CD4-positive, alpha-beta memory T cell (primary cell): ENCODE measurements at regions not wholly inside any gene's neighbourhood (a gene's known extent, or its start where the extent isn't known, plus 50 kb on each side); places are given as distances from the start of the nearest gene placed in this dataset.
A peak's percentile ranks its signal among the peaks of the same experiment; 100 is the strongest.

Source experiments
- CTCF ChIA-PET: fragments of 350-600 bp; sonication (Branson Sonifier 250); formaldehyde crosslinking; loops from one replicate; lab custom pipeline; 2021; ENCODE audit warnings: inconsistent platforms; ENCODE audit not compliant: partially characterized antibody; lab: Charles Lee
- POLR2A ChIA-PET: fragments of 350-600 bp; sonication (Branson Sonifier 250); formaldehyde crosslinking; loops from one replicate; lab custom pipeline; 2021; ENCODE audit not compliant: partially characterized antibody; lab: Charles Lee
- DNase-seq, 5 donors: peaks; one replicate each; pipeline versions ENCODE4 v3.0.0 to v3.0.0-alpha.2; 2020 to 2022; ENCODE audit warnings: mixed read lengths in 1 of 5
- H3K27ac ChIP-seq: one replicate; pipeline ENCODE4 v1.7.0; 2013; ENCODE audit warnings: low read depth, low read length
- H3K27me3 ChIP-seq: 2 replicates; pipeline ENCODE4 v1.7.0; 2013; ENCODE audit warnings: mild to moderate bottlenecking, low read length, moderate library complexity; ENCODE audit not compliant: insufficient read depth
- H3K36me3 ChIP-seq: 2 replicates; pipeline ENCODE4 v1.7.0; 2013; ENCODE audit warnings: mild to moderate bottlenecking, low read length, moderate library complexity; ENCODE audit not compliant: insufficient read depth
- H3K4me1 ChIP-seq: 2 replicates; pipeline ENCODE4 v1.7.0; 2013; ENCODE audit warnings: mild to moderate bottlenecking, low read length, moderate library complexity; ENCODE audit not compliant: insufficient read depth
- H3K4me3 ChIP-seq, 2 donors: one replicate each; pipeline ENCODE4 v1.7.0; 2013; ENCODE audit warnings: low read length in 2 of 2, mild to moderate bottlenecking in 1 of 2
- H3K9me3 ChIP-seq, 2 donors: one replicate each; pipeline ENCODE4 v1.7.0; 2013; ENCODE audit warnings: low read length in 2 of 2, control low read depth in 1 of 2; ENCODE audit not compliant: control insufficient read depth in 1 of 2
- H3K27ac Mint-ChIP-seq, 7 donors: one replicate each; pipeline ENCODE4 v1.8.0; 2020 to 2021; ENCODE audit warnings: mixed read lengths in 7 of 7, mild to moderate bottlenecking in 6 of 7, inconsistent platforms in 3 of 7, moderate library complexity in 3 of 7
- H3K27me3 Mint-ChIP-seq, 2 donors: one replicate each; pipeline ENCODE4 v1.8.0; 2020 to 2021; ENCODE audit warnings: mixed read lengths in 2 of 2
- H3K36me3 Mint-ChIP-seq, 2 donors: one replicate each; pipeline ENCODE4 v1.8.0; 2020 to 2021; ENCODE audit warnings: mixed read lengths in 2 of 2, inconsistent platforms in 1 of 2, mild to moderate bottlenecking in 1 of 2
- H3K4me1 Mint-ChIP-seq, 4 donors: one replicate each; pipeline ENCODE4 v1.8.0; 2020 to 2021; ENCODE audit warnings: mixed read lengths in 4 of 4, mild to moderate bottlenecking in 1 of 4
- H3K4me3 Mint-ChIP-seq, 8 donors: one replicate each; pipeline ENCODE4 v1.8.0; 2020 to 2021; ENCODE audit warnings: mixed read lengths in 8 of 8, mild to moderate bottlenecking in 7 of 8, moderate library complexity in 6 of 8, inconsistent platforms in 3 of 8
- H3K9me3 Mint-ChIP-seq, 8 donors: one replicate each; pipeline ENCODE4 v1.8.0; 2020 to 2021; ENCODE audit warnings: mixed read lengths in 8 of 8, mild to moderate bottlenecking in 5 of 8, inconsistent platforms in 3 of 8, moderate library complexity in 1 of 8
- intact Hi-C: fragments of 100-400 bp; cut with micrococcal nuclease; formaldehyde crosslinking; loops from one replicate; pipeline ENCODE4 v1.15.1; 2023

- Mint-ChIP-seq H3K4me1 (peaks cover 22 to 69% (median 24%) of the 10 kb centered on the region in 4 donors), H3K36me3 (peaks cover 2 to 12% of the 10 kb centered on the region in 2 donors), H3K4me3 (no peak overlapping the region), H3K9me3 (peaks cover 0 to 3% (median 0%) of the 10 kb centered on the region in 8 donors), H3K27me3 (no peaks in the 10 kb centered on the region), H3K27ac (peak overlapping the region in 1 of 7 donors; percentile 44)
- H3K4me1 ChIP-seq, result no peaks in the 10 kb centered on the region
- no peak for DNase-seq
- intact Hi-C loops, result no loop called here
- H3K27me3 ChIP-seq, result no peaks in the 10 kb centered on the region
- H3K4me3 ChIP-seq, result no peak overlapping the region
- CTCF ChIA-PET, result interaction anchor here (1.3 kb wide), 1 partner anchor 23 kb away, joined by 3 read pairs; no protein-coding TSS in a partner anchor
- no peaks in the 10 kb centered on the region for H3K9me3 ChIP-seq
- no peak overlapping the region for H3K27ac ChIP-seq
- POLR2A ChIA-PET, result no interaction called here
- H3K36me3 ChIP-seq, result no peaks in the 10 kb centered on the region
Observed at GRCh38 chr10:29710128-29710527, 75.4 kb upstream of the SVIL start.

GRCh38 chr10:29709484-29710002, 74.8 kb upstream of the SVIL start:
- H3K27me3 ChIP-seq, result no peaks in the 10 kb centered on the region
- H3K4me1 ChIP-seq, result no peaks in the 10 kb centered on the region
- no peak overlapping the region for H3K27ac ChIP-seq
- no peak overlapping the region for H3K4me3 Mint-ChIP-seq
- no peak overlapping the region for H3K27ac Mint-ChIP-seq
- peaks cover 21 to 65% (median 23%) of the 10 kb centered on the region in 4 donors for H3K4me1 Mint-ChIP-seq
- intact Hi-C loops, result no loop called here
- H3K9me3 Mint-ChIP-seq, result peaks cover 0 to 3% (median 0%) of the 10 kb centered on the region in 8 donors
- POLR2A ChIA-PET, result no interaction called here
- CTCF ChIA-PET, result interaction anchor here (0.9 to 1.3 kb wide), 4 partner anchors 9 to 26 kb away, joined by 3 to 4 read pairs (median 3); no protein-coding TSS in a partner anchor
- H3K27me3 Mint-ChIP-seq, result no peaks in the 10 kb centered on the region
- no peaks in the 10 kb centered on the region for H3K9me3 ChIP-seq
- H3K36me3 ChIP-seq, result no peaks in the 10 kb centered on the region
- DNase-seq, result no peak
- H3K4me3 ChIP-seq, result no peak overlapping the region
- H3K36me3 Mint-ChIP-seq, result peaks cover 2 to 12% of the 10 kb centered on the region in 2 donors

GRCh38 chr10:29703271-29703670, 68.5 kb upstream of the SVIL start:
- peaks cover 36 to 68% (median 46%) of the 10 kb centered on the region in 4 donors for H3K4me1 Mint-ChIP-seq
- peaks cover 17% of the 10 kb centered on the region for H3K4me1 ChIP-seq
- no peaks in the 10 kb centered on the region for H3K27me3 ChIP-seq
- no peaks in the 10 kb centered on the region for H3K9me3 ChIP-seq
- H3K36me3 Mint-ChIP-seq, result peaks cover 2 to 9% of the 10 kb centered on the region in 2 donors
- POLR2A ChIA-PET, result interaction anchor here (0.7 to 2.7 kb wide), 5 partner anchors 10 to 84 kb away, joined by 3 to 15 read pairs (median 4); no protein-coding TSS in a partner anchor
- peak overlapping the region; percentile 2 to 94 (median 73) for H3K27ac Mint-ChIP-seq
- no peak overlapping the region for H3K4me3 ChIP-seq
- no peak for DNase-seq
- H3K27me3 Mint-ChIP-seq, result no peaks in the 10 kb centered on the region
- H3K36me3 ChIP-seq, result no peaks in the 10 kb centered on the region
- CTCF ChIA-PET, result interaction anchor here (1.4 to 1.6 kb wide), 2 partner anchors 10 to 45 kb away, joined by 3 to 5 read pairs; no protein-coding TSS in a partner anchor
- H3K27ac ChIP-seq, result peak overlapping the region; percentile 43
- peaks cover 0 to 5% (median 0%) of the 10 kb centered on the region in 8 donors for H3K9me3 Mint-ChIP-seq
- intact Hi-C loops, result no loop called here
- H3K4me3 Mint-ChIP-seq, result peak overlapping the region; percentile 40 to 88 (median 65)

- no peaks in the 10 kb centered on the region for H3K36me3 ChIP-seq
- POLR2A ChIA-PET, result interaction anchor here (0.7 to 2.7 kb wide), 5 partner anchors 9 to 83 kb away, joined by 3 to 15 read pairs (median 4); no protein-coding TSS in a partner anchor
- H3K4me1 ChIP-seq, result peaks cover 17% of the 10 kb centered on the region
- peak overlapping the region; percentile 58 to 94 (median 81) for H3K27ac Mint-ChIP-seq
- peaks cover 36 to 68% (median 46%) of the 10 kb centered on the region in 4 donors for H3K4me1 Mint-ChIP-seq
- DNase-seq, result peak in 3 of 5 donors; percentile 6 to 17 (median 14)
- H3K9me3 Mint-ChIP-seq, result peaks cover 0 to 5% (median 0%) of the 10 kb centered on the region in 8 donors
- peak overlapping the region; percentile 32 to 88 (median 68) for H3K4me3 Mint-ChIP-seq
- H3K36me3 Mint-ChIP-seq, result peaks cover 2 to 9% of the 10 kb centered on the region in 2 donors
- no peaks in the 10 kb centered on the region for H3K27me3 ChIP-seq
- intact Hi-C loops, result no loop called here
- no peaks in the 10 kb centered on the region for H3K27me3 Mint-ChIP-seq
- CTCF ChIA-PET, result interaction anchor here (0.8 to 1.6 kb wide), 3 partner anchors 11 to 112 kb away, joined by 3 to 5 read pairs (median 4); no protein-coding TSS in a partner anchor
- peak overlapping the region; percentile 43 for H3K27ac ChIP-seq
- no peaks in the 10 kb centered on the region for H3K9me3 ChIP-seq
- no peak overlapping the region for H3K4me3 ChIP-seq
Observed at GRCh38 chr10:29702273-29703164, 67.7 kb upstream of the SVIL start.

GRCh38 chr10:29701306-29701705, 66.5 kb upstream of the SVIL start:
- H3K36me3 Mint-ChIP-seq, result peaks cover 2 to 6% of the 10 kb centered on the region in 2 donors
- peaks cover 0 to 3% (median 0%) of the 10 kb centered on the region in 8 donors for H3K9me3 Mint-ChIP-seq
- ChIA-PET CTCF (interaction anchor here (1.5 kb wide), 1 partner anchor 8 kb away, joined by 3 read pairs; no protein-coding TSS in a partner anchor), POLR2A (interaction anchor here (2.3 kb wide), 1 partner anchor 20 kb away, joined by 15 read pairs; no protein-coding TSS in a partner anchor)
- H3K4me3 Mint-ChIP-seq, result no peak overlapping the region
- Histone ChIP-seq H3K4me3 (no peak overlapping the region), H3K9me3 (no peaks in the 10 kb centered on the region), H3K36me3 (no peaks in the 10 kb centered on the region), H3K27ac (no peak overlapping the region), H3K4me1 (peaks cover 17% of the 10 kb centered on the region), H3K27me3 (no peaks in the 10 kb centered on the region)
- no peak overlapping the region for H3K27ac Mint-ChIP-seq
- no peak for DNase-seq
- peaks cover 28 to 57% (median 37%) of the 10 kb centered on the region in 4 donors for H3K4me1 Mint-ChIP-seq
- intact Hi-C loops, result no loop called here
- no peaks in the 10 kb centered on the region for H3K27me3 Mint-ChIP-seq

- H3K27me3 Mint-ChIP-seq, result no peaks in the 10 kb centered on the region
- no peak for DNase-seq
- H3K27me3 ChIP-seq, result no peaks in the 10 kb centered on the region
- no peaks in the 10 kb centered on the region for H3K36me3 ChIP-seq
- peak overlapping the region in 1 of 8 donors; percentile 17 for H3K4me3 Mint-ChIP-seq
- CTCF ChIA-PET, result interaction anchor here (1.3 to 1.5 kb wide), 3 partner anchors 8 to 11 kb away, joined by 3 to 5 read pairs (median 4); no protein-coding TSS in a partner anchor
- H3K9me3 ChIP-seq, result no peaks in the 10 kb centered on the region
- H3K27ac Mint-ChIP-seq, result peak overlapping the region in 3 of 7 donors; percentile 6 to 36 (median 31)
- H3K36me3 Mint-ChIP-seq, result peaks cover 0 to 10% of the 10 kb centered on the region in 2 donors
- no peak overlapping the region for H3K27ac ChIP-seq
- H3K9me3 Mint-ChIP-seq, result peaks cover 0 to 1% (median 0%) of the 10 kb centered on the region in 8 donors
- no peak overlapping the region for H3K4me3 ChIP-seq
- peaks cover 24 to 46% (median 34%) of the 10 kb centered on the region in 4 donors for H3K4me1 Mint-ChIP-seq
- intact Hi-C loops, result no loop called here
- POLR2A ChIA-PET, result no interaction called here
- peaks cover 17% of the 10 kb centered on the region for H3K4me1 ChIP-seq
Observed at GRCh38 chr10:29699621-29700020, 64.8 kb upstream of the SVIL start.
